ENCODE measurements at regions not wholly inside any gene's neighbourhood (a gene's known extent, or its start where the extent isn't known, plus 50 kb on each side); places are given as distances from the start of the nearest gene placed in this dataset.

DNA sequence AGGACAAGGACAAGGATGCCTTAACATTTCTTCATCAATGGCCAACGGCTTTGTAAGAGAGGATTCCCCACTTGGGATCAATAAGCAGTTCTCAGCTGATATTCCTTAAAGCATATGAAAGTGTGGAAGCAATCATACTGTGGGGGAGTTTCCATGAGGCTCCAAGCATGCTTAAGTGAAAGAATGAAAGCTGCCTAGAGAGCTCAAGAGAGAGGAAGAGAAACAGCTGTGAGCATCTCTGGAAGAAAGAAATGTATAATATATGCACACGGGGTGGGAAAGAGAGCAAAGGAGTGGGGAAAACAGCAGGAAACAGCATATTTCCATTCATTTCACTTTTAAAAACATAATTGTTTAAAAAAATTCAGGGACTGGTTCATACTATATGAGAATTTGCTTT, 94.7 kb upstream of the WARS2 start:
- Histone ChIP-seq H4K20me1 (ENCODE audit: control insufficient read depth, insufficient read depth) (no peaks in the 10 kb centered on the region), H3K4me3 (no peak overlapping the region), H3K9ac (ENCODE audit: control insufficient read depth, insufficient read depth, low read length) (no peak overlapping the region), H3K27me3 (replicated peaks in 1 of 2; ENCODE audit: control insufficient read depth in 2 of 2, insufficient read depth in 2 of 2, low read length in 1 of 2) (no peaks in the 10 kb centered on the region), H3K4me1 (ENCODE audit: control insufficient read depth, insufficient read depth, low read length) (no peaks in the 10 kb centered on the region), H3K27ac (ENCODE audit: control insufficient read depth, insufficient read depth) (no peak overlapping the region), H3K36me3 (ENCODE audit: control insufficient read depth in 2 of 2, insufficient read depth in 2 of 2, low read length in 1 of 2) (no peaks in the 10 kb centered on the region), H3K79me2 (ENCODE audit: control insufficient read depth, insufficient read depth, low read length) (no peaks in the 10 kb centered on the region), H3K9me3 (replicated peaks; ENCODE audit: control insufficient read depth, insufficient read depth, low read length) (no peaks in the 10 kb centered on the region), H2AFZ (ENCODE audit: control insufficient read depth, low read depth, low read length) (no peak overlapping the region), H3K4me2 (ENCODE audit: control insufficient read depth, insufficient read depth) (no peak overlapping the region)
- no peak for TF ChIP-seq FOXK2 (IDR thresholded peaks at IDR 0.05)
- TF ChIP-seq EGR1 (IDR thresholded peaks at IDR 0.05; ENCODE audit: borderline replicate concordance in 1 of 2, low read depth in 2 of 2, low read length in 2 of 2) = no peak
- TF ChIP-seq, protein P1, sequence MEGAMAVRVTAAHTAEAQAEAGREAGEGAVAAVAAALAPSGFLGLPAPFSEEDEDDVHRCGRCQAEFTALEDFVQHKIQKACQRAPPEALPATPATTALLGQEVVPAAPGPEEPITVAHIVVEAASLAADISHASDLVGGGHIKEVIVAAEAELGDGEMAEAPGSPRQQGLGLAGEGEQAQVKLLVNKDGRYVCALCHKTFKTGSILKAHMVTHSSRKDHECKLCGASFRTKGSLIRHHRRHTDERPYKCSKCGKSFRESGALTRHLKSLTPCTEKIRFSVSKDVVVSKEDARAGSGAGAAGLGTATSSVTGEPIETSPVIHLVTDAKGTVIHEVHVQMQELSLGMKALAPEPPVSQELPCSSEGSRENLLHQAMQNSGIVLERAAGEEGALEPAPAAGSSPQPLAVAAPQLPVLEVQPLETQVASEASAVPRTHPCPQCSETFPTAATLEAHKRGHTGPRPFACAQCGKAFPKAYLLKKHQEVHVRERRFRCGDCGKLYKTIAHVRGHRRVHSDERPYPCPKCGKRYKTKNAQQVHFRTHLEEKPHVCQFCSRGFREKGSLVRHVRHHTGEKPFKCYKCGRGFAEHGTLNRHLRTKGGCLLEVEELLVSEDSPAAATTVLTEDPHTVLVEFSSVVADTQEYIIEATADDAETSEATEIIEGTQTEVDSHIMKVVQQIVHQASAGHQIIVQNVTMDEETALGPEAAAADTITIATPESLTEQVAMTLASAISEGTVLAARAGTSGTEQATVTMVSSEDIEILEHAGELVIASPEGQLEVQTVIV (IDR thresholded peaks at IDR 0.05; ENCODE audit: borderline replicate concordance, partially characterized antibody) = no peak
- TF ChIP-seq MEF2A (IDR thresholded peaks at IDR 0.05; ENCODE audit: insufficient read depth, low read depth, low read length) = no peak
- TF ChIP-seq ASH2L (IDR thresholded peaks at IDR 0.05; ENCODE audit: borderline replicate concordance, low read depth) = no peak
- TF ChIP-seq EP300 (IDR thresholded peaks at IDR 0.05; ENCODE audit: borderline replicate concordance in 1 of 2, control insufficient read depth in 1 of 2, low read depth in 2 of 2, low read length in 2 of 2) = no peak
- TF ChIP-seq MYB (IDR thresholded peaks at IDR 0.05; ENCODE audit: borderline replicate concordance, low read depth, low read length) = no peak
- no peak for TF ChIP-seq RBBP5 (conservative IDR thresholded peaks at IDR 0.05)
- TF ChIP-seq HCFC1 (IDR thresholded peaks at IDR 0.05; ENCODE audit: low read length) = no peak
- TF ChIP-seq IRF5 (IDR thresholded peaks at IDR 0.05; ENCODE audit: borderline replicate concordance) = no peak
- TF ChIP-seq RAD51 (IDR thresholded peaks at IDR 0.05) = no peak
- TF ChIP-seq, protein P2, sequence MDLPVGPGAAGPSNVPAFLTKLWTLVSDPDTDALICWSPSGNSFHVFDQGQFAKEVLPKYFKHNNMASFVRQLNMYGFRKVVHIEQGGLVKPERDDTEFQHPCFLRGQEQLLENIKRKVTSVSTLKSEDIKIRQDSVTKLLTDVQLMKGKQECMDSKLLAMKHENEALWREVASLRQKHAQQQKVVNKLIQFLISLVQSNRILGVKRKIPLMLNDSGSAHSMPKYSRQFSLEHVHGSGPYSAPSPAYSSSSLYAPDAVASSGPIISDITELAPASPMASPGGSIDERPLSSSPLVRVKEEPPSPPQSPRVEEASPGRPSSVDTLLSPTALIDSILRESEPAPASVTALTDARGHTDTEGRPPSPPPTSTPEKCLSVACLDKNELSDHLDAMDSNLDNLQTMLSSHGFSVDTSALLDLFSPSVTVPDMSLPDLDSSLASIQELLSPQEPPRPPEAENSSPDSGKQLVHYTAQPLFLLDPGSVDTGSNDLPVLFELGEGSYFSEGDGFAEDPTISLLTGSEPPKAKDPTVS (IDR thresholded peaks at IDR 0.05; ENCODE audit: low read depth, low read length) = no peak
- TF ChIP-seq MTA3 (IDR thresholded peaks at IDR 0.05; ENCODE audit: borderline replicate concordance, low read length) = no peak
- RAD21 ChIA-PET (ENCODE audit: unreplicated experiment) = interaction anchor here (1.1 kb wide), 1 partner anchor 40 kb away, joined by 3 read pairs; no protein-coding TSS in a partner anchor
- SMC1A ChIA-PET (ENCODE audit: uncharacterized antibody, unreplicated experiment) = no interaction called here
- no TSS peak for BruUV-seq (replicated peaks)
- intact Hi-C loops (cut with micrococcal nuclease; ENCODE audit: unreplicated experiment) = no loop called here
- POLR2A ChIA-PET = no interaction called here
- no peak for DNase-seq (ENCODE audit: low read depth, low spot score)
- CTCF ChIA-PET = interaction anchor here (1.2 kb wide), 1 partner anchor 9 kb away, joined by 4 read pairs; no protein-coding TSS in a partner anchor
- in situ Hi-C loops (cut with MboI) = no loop called here
- no peak for FAIRE-seq
- no peak for ATAC-seq
- WGBS (ENCODE audit: insufficient coverage, insufficient replicate concordance, low lambda C conversion rate, missing lambda C conversion rate) = 58% methylated on average over 2 of the region's 2 CpGs

Data from GM12878 (cell line).